Activated CD4-positive, alpha-beta T cell treated with anti-CD3 and anti-CD28 coated beads for 48 hours (primary cell): ENCODE measurements at regions not wholly inside any gene's neighbourhood (a gene's known extent, or its start where the extent isn't known, plus 50 kb on each side); places are given as distances from the start of the nearest gene placed in this dataset.
"Not testable (repeated sequence)": the region's sequence is repeated elsewhere in the genome, so short reads cannot be mapped to it uniquely, and the experiment has no call there.

ENCODE experiments used
- DNase-seq: peaks from one replicate; pipeline ENCODE4 v3.0.0-alpha.2; 2020

- no peak for DNase-seq
Measured at GRCh38 chr1:58116284-58116683, 430.2 kb downstream of the OMA1 start.

- no peak for DNase-seq
Measured at GRCh38 chr1:58109646-58110200, 436.8 kb downstream of the OMA1 start.

GRCh38 chr1:58108783-58109182, 437.7 kb downstream of the OMA1 start:
- no peak for DNase-seq

GRCh38 chr1:58107943-58108342, 438.6 kb downstream of the OMA1 start:
- no peak for DNase-seq

DNA sequence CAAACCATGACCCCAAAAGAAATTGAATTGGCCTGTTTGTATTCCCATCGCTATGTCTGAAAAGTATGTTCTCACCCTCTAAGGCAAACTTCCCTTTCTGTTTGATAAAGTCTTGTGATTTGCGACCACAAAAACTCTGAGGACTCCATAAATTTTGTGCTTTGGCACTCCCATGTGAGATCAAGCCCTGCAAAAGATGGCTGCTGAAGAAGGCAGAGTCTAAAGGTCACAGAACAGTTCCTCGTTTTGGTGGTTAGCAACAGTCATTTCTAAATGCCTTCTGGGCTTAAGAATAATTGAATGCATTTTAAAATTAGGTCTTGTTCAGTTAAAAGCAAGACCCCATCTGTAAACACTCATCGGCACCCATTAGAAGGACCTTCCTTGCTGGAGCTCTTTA, 441.6 kb downstream of the OMA1 start:
- DNase-seq = no peak

- no peak for DNase-seq
Measured at GRCh38 chr1:58096714-58097113, 449.8 kb downstream of the OMA1 start.

- DNase-seq = no peak
Measured at GRCh38 chr1:58095183-58095582, 451.3 kb downstream of the OMA1 start.

GRCh38 chr1:58094221-58094620, 452.3 kb downstream of the OMA1 start:
- DNase-seq = no peak

GRCh38 chr1:58090640-58091039, 455.9 kb downstream of the OMA1 start:
- no peak for DNase-seq

- DNase-seq = no peak
Measured at GRCh38 chr1:58089898-58090534, 456.5 kb downstream of the OMA1 start.

GRCh38 chr1:58084266-58084665, 462.3 kb downstream of the OMA1 start:
- DNase-seq = no peak

GRCh38 chr1:58082596-58082995, 463.9 kb downstream of the OMA1 start:
- no peak for DNase-seq

GRCh38 chr1:58076258-58076657, 470.3 kb downstream of the OMA1 start:
- no peak for DNase-seq

- DNase-seq = no peak
Measured at GRCh38 chr1:58075188-58075578, 471.3 kb downstream of the OMA1 start.

GRCh38 chr1:58072450-58072849, 474.1 kb downstream of the OMA1 start:
- no peak for DNase-seq

DNA sequence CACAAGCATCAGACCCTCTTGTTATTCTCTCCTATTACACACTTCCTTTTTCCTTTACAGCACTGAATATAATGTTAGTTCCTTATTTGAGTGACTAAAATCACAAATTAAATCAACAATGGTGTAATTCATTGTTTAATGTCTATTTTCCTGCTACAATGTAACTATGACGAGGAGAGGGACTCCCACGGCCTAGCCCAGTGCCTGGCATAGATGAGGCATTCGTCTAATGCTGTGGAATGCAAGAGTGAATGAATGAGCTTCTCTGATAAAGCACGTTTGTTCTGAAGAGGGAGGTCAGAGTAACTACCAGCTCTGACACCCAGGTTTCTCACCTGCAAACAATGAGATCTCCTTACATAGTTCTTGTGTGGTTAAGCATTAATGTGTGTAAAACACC, 479.4 kb downstream of the OMA1 start:
- DNase-seq = no peak

DNA sequence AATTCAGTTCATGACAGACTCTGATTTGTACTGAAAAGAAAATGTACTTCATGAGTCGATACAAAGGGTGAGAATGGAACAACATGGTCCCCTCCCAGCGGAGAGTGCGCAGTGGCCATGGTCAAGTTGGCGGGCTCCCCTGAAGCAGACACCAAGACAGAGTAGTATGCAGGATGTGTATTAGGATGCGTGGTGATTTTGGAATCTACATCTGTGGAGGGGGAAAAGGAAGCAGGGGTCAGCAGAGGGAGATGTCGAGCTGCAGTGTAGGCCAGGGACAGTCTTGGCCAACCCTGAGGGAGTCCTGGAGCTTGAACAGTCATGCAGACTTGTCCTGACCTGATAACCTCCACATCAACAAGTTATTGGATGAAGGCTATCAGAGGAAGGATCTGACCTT, 481.0 kb downstream of the OMA1 start:
- DNase-seq = no peak

- no peak for DNase-seq
Measured at GRCh38 chr1:58064166-58064565, 482.4 kb downstream of the OMA1 start.

GRCh38 chr1:58063095-58063494, 483.4 kb downstream of the OMA1 start:
- DNase-seq = no peak

DNA sequence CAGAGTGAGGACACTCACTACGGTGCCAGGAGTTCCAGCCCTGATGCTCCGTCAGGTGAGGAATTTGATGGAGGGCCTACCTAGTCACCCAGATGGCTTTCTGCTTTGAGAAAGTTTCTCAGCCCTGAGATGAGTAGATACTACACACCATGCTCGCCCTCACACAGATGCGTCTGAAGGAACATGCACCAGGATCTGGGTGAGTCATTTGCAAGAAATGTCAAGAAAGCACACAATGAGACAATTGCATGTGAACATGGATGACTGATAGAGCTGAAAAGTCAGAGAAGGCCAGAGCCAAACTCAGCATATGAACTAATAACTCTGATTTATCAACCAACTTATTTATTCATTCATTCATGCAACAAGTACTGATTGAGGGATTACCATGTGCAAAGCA, 483.9 kb downstream of the OMA1 start:
- DNase-seq = no peak

DNA sequence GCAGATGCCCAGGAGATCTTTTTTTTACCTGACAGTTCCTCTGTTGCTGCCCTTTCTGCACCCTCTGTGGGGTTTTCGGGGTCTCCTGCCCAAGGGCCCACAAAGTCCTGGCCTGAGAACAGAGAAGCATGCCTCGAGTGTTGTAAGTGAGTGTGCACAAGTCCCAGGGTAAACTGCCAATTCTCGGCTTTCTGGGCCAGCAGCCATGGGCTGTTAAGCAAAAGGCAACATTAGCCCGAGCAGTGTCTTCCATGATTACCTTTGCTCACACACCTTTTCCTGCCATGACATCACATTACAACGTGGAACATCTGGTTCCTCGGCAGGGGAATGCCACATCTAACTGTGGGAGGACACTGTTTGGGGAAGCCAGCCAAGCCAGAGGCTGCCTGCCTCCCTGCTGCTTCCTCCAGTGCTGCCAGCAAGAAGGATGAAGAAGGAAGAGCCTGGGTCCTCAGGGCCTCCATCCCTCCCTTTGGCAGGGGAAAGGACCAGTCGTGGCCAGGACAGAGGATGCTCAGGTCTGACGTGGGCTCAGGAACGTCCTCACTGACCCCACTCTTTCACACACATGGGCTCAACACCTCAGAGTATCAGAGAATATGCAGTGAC, 485.9 kb downstream of the OMA1 start:
- no peak for DNase-seq

DNA sequence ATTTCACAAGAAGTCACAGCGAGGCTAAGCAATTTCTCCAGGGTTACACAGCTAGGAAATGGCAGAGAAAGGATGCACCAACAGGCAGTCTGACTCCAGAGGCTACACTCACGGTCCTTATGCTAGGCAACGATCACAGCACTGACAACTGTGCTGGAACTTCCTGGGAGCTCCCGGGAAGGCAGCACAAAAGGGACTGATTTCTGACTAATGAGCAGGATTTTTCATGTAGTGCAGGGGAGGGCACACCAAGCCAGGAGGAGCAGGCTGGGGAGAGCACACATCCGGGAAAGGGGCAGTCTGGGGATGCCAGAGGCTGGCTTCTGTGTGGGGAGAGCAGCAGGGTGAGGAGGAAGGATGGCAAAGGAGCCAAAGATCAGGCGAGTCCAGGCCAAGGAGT, 486.7 kb downstream of the OMA1 start:
- no peak for DNase-seq

GRCh38 chr1:58058323-58058722, 488.2 kb downstream of the OMA1 start:
- no peak for DNase-seq

DNA sequence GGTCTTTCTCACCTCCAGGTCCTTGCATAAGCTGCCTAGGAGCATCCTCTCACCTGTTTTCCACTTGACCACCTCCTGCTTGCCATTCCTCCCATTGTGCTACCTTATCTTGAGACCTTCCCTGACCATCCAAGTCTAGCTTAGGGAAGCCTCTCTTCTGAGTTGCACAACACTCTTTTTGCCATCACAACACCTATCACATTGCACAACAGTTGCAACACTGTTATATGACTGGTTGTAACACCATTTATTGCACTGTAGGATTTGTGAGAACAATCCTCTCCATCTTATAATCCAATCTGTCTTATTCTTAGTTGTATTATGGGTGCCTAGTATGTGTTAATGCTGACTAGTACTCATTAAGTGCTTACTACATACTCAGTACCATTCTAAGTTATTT, 488.7 kb downstream of the OMA1 start:
- DNase-seq = no peak

DNA sequence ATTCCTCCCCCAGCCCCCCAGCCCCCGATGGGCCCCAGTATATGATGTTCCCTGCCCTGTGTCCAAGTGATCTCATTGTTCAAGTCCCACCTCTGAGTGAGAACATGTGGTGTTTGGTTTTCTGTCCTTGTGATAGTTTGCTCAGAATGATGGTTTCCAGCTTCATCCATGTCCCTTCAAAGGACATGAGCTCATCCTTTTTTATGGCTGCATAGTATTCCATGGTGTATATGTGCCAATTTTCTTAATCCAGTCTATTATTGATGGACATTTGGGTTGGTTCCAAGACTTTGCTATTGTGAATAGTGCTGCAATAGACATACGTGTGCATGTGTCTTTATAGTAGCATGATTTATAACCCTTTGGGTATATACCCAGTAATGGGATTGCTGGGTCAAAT, 495.3 kb downstream of the OMA1 start:
- DNase-seq = not testable (repeated sequence)
